HepG2 (cell line): ENCODE measurements at regions not wholly inside any gene's neighbourhood (a gene's known extent, or its start where the extent isn't known, plus 50 kb on each side); places are given as distances from the start of the nearest gene placed in this dataset.

Experiments
- ATAC-seq: fragments of 200-7000 bp; cut with Tn5 transposase; 3 replicates; pipeline ENCODE4 v1.9.1; 2020; ENCODE audit warnings: mild to moderate bottlenecking, moderate library complexity
- BruUV-seq: library from RNA; stranded (reverse); fragments of 400-500 nt; replicated peaks from 2 replicates; lab custom pipeline; 2021; lab: Mats Ljungman, UMichigan
- CTCF ChIA-PET: fragments of 300-600 bp; formaldehyde crosslinking; extraction: SDS; loops from one replicate; lab custom pipeline; 2021; ENCODE audit warnings: low total read pairs, inconsistent platforms, low intra/inter-chr PET ratio; lab: Yijun Ruan, JAX
- POLR2A ChIA-PET: fragments of 350-600 bp; sonication (Branson Sonifier 250); formaldehyde crosslinking; loops from one replicate; lab custom pipeline; 2020; ENCODE audit warnings: antibody characterized with exemption, inconsistent platforms; lab: Yijun Ruan, JAX
- DNase-seq: peaks from one replicate; pipeline ENCODE4 v3.0.0-alpha.2; 2015; ENCODE audit warnings: low spot score
- FAIRE-seq: peaks from 3 replicates; lab custom pipeline; 2011; peaks lifted over from hg19 to GRCh38; lab: Jason Lieb, UNC
- H2AFZ ChIP-seq: one replicate; pipeline ENCODE4 v1.6.1; 2011; ENCODE audit warnings: low read length, inconsistent platforms
- H3K27ac ChIP-seq: fragments of 300-600 bp; 3 replicates; pipeline ENCODE4 v1.8.0; 2011; ENCODE audit warnings: mixed run types, mild to moderate bottlenecking, mixed read lengths, low read length, inconsistent platforms; ENCODE audit not compliant: insufficient read depth; ENCODE audit errors: extremely low read length
- H3K27me3 ChIP-seq, 2 experiments: fragments of 200-600 bp in 1 of 2; 2 replicates in 1 of 2; 3 replicates in 1 of 2; pipeline versions ENCODE4 v1.6.0 to v1.8.0; 2011; ENCODE audit warnings: low read length in 2 of 2, mild to moderate bottlenecking in 2 of 2, moderate library complexity in 2 of 2, inconsistent platforms in 1 of 2; ENCODE audit not compliant: insufficient read depth in 2 of 2, control insufficient read depth in 1 of 2
- H3K36me3 ChIP-seq, 2 experiments: fragments of 200-600 bp in 1 of 2; replicated peaks in 1 of 2; 2 replicates in 1 of 2; 3 replicates in 1 of 2; pipeline versions ENCODE4 v1.5.1 to v1.8.0; 2011; ENCODE audit warnings: low read length in 2 of 2, inconsistent platforms in 1 of 2; ENCODE audit not compliant: insufficient read depth in 2 of 2, control insufficient read depth in 1 of 2
- H3K4me1 ChIP-seq: 2 replicates; pipeline ENCODE4 v1.5.1; 2012; ENCODE audit warnings: low read length, inconsistent platforms; ENCODE audit not compliant: insufficient read depth
- H3K4me2 ChIP-seq: 2 replicates; pipeline ENCODE4 v1.6.0; 2011; ENCODE audit warnings: low read depth, low read length, inconsistent platforms
- H3K4me3 ChIP-seq, 3 experiments: fragments of 200-600 bp in 1 of 3; sonication (generic), shearing (Covaris generic) in 1 of 3; replicated peaks in 1 of 3; 2 replicates each; pipeline ENCODE4 v1.5.1; 2011 to 2016; ENCODE audit warnings: low read length in 3 of 3, inconsistent platforms in 2 of 3, low read depth in 2 of 3, mild to moderate bottlenecking in 2 of 3, control low read depth in 1 of 3, mixed read lengths in 1 of 3; ENCODE audit not compliant: insufficient read depth in 1 of 3
- H3K79me2 ChIP-seq: one replicate; pipeline ENCODE4 v1.6.1; 2011; ENCODE audit warnings: low read length, inconsistent platforms; ENCODE audit not compliant: insufficient read depth
- H3K9ac ChIP-seq: 2 replicates; pipeline ENCODE4 v1.6.0; 2011; ENCODE audit warnings: mild to moderate bottlenecking, low read depth, low read length, inconsistent platforms; ENCODE audit not compliant: insufficient read depth
- H3K9me3 ChIP-seq: 2 replicates; pipeline ENCODE4 v1.5.1; 2012; ENCODE audit warnings: mild to moderate bottlenecking, low read length
- H4K20me1 ChIP-seq: 2 replicates; pipeline ENCODE4 v1.6.0; 2011; ENCODE audit warnings: inconsistent platforms, mild to moderate bottlenecking, low read length, moderate library complexity; ENCODE audit not compliant: insufficient read depth
- CBX5 ChIP-seq: sonication (generic); formaldehyde crosslinking; IDR thresholded peaks from 2 replicates; pipeline ENCODE4 v1.4.0; 2020; ENCODE audit warnings: missing genetic modification reagents, borderline replicate concordance
- KDM5A ChIP-seq: fragments of 200-600 bp; sonication (generic); IDR thresholded peaks from 2 replicates; pipeline ENCODE4 v1.7.0; 2018; ENCODE audit warnings: antibody characterized with exemption, mild to moderate bottlenecking, low read length, borderline replicate concordance
- whole genome bisulfite sequencing: methylation state at CpG from one replicate; pipeline ENCODE4 v1.1.6; 2017; ENCODE audit warnings: low lambda C conversion rate; 5-methylcytosine and 5-hydroxymethylcytosine counted together
- in situ Hi-C: cut with HindIII; loops from 2 replicates; pipeline ENCODE4 v1.10.0; 2017; ENCODE audit warnings: low pct_unique_long_range_greater_than_20kb; ENCODE audit not compliant: extremely low pct_ligation_motif_present
- intact Hi-C: fragments of 100-400 bp; cut with micrococcal nuclease; formaldehyde crosslinking; loops from one replicate; pipeline ENCODE4 v1.10.0; 2022; ENCODE audit not compliant: unreplicated experiment
- TF ChIP-seq, protein P1 (sequence below): sonication (generic); formaldehyde crosslinking; IDR thresholded peaks from 2 replicates; pipeline ENCODE4 v1.4.0; 2020; ENCODE audit warnings: missing genetic modification reagents

DNA sequence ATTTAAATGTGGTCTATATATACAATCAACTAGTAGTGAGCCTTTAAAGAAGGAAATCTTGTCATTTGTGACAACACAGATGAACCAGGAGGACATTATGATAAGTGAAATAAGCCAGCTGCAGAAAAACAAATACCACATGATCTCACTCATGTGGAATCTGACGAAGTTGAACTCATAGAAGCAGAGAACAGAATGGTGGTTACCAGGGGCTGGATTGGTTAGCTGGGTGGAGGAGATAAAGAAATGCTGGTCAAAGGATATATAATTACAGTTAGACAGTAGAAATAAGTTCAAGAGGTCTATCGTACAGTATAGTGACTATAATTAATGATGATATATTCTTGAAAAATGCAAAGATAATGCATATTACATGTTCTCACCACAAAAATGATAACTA is 267.9 kb downstream of the FBXO15 start:
- H3K4me3 ChIP-seq = no peak overlapping the region
- H3K79me2 ChIP-seq = no peaks in the 10 kb centered on the region
- TF ChIP-seq KDM5A (no peak), CBX5 (CRISPR knock-in tag) (no peak)
- TF ChIP-seq, protein P1, sequence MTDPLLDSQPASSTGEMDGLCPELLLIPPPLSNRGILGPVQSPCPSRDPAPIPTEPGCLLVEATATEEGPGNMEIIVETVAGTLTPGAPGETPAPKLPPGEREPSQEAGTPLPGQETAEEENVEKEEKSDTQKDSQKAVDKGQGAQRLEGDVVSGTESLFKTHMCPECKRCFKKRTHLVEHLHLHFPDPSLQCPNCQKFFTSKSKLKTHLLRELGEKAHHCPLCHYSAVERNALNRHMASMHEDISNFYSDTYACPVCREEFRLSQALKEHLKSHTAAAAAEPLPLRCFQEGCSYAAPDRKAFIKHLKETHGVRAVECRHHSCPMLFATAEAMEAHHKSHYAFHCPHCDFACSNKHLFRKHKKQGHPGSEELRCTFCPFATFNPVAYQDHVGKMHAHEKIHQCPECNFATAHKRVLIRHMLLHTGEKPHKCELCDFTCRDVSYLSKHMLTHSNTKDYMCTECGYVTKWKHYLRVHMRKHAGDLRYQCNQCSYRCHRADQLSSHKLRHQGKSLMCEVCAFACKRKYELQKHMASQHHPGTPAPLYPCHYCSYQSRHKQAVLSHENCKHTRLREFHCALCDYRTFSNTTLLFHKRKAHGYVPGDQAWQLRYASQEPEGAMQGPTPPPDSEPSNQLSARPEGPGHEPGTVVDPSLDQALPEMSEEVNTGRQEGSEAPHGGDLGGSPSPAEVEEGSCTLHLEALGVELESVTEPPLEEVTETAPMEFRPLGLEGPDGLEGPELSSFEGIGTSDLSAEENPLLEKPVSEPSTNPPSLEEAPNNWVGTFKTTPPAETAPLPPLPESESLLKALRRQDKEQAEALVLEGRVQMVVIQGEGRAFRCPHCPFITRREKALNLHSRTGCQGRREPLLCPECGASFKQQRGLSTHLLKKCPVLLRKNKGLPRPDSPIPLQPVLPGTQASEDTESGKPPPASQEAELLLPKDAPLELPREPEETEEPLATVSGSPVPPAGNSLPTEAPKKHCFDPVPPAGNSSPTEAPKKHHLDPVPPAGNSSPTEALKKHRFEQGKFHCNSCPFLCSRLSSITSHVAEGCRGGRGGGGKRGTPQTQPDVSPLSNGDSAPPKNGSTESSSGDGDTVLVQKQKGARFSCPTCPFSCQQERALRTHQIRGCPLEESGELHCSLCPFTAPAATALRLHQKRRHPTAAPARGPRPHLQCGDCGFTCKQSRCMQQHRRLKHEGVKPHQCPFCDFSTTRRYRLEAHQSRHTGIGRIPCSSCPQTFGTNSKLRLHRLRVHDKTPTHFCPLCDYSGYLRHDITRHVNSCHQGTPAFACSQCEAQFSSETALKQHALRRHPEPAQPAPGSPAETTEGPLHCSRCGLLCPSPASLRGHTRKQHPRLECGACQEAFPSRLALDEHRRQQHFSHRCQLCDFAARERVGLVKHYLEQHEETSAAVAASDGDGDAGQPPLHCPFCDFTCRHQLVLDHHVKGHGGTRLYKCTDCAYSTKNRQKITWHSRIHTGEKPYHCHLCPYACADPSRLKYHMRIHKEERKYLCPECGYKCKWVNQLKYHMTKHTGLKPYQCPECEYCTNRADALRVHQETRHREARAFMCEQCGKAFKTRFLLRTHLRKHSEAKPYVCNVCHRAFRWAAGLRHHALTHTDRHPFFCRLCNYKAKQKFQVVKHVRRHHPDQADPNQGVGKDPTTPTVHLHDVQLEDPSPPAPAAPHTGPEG = no peak
- no peaks in the 10 kb centered on the region for H3K27me3 ChIP-seq
- no peak overlapping the region for H3K4me2 ChIP-seq
- DNase-seq (no peak), FAIRE-seq (no peak), ATAC-seq (no peak)
- no peaks in the 10 kb centered on the region for H4K20me1 ChIP-seq
- H3K27ac ChIP-seq = no peak overlapping the region
- no peak overlapping the region for H3K9ac ChIP-seq
- ChIA-PET CTCF (no interaction called here), POLR2A (no interaction called here)
- no peaks in the 10 kb centered on the region for H3K9me3 ChIP-seq
- WGBS = 26% methylated on average over 2 of the region's 2 CpGs
- in situ Hi-C loops = no loop called here
- no TSS peak for BruUV-seq
- intact Hi-C loops = no loop called here
- H2AFZ ChIP-seq = no peak overlapping the region
- H3K4me1 ChIP-seq = no peaks in the 10 kb centered on the region
- no peaks in the 10 kb centered on the region for H3K36me3 ChIP-seq
